ENCODE measurements at regions not wholly inside any gene's neighbourhood (a gene's known extent, or its start where the extent isn't known, plus 50 kb on each side); places are given as distances from the start of the nearest gene placed in this dataset.

- TF ChIP-seq YY1 (IDR thresholded peaks at IDR 0.05; ENCODE audit: low read depth) (no peak), EP300 (IDR thresholded peaks at IDR 0.05; ENCODE audit: borderline replicate concordance) (no peak)
These were observed 248.6 kb upstream of the RUNX1 start for GRCh38 chr21:35297665-35298064.

Measured in Ishikawa (cell line).